Skin epidermis (tissue), 12 donors: ENCODE measurements at regions not wholly inside any gene's neighbourhood (a gene's known extent, or its start where the extent isn't known, plus 50 kb on each side); places are given as distances from the start of the nearest gene placed in this dataset.
"Not testable (repeated sequence)": the region's sequence is repeated elsewhere in the genome, so short reads cannot be mapped to it uniquely, and the experiment has no call there.

Source experiments
- H3K27ac ChIP-seq, 21 experiments: fragments of 200-600 bp; sonication (generic) in 11 of 21; one replicate each; pipeline ENCODE4 v1.5.0; 2020; ENCODE audit warnings: mild to moderate bottlenecking in 3 of 21, inconsistent platforms in 2 of 21, moderate library complexity in 2 of 21
- H3K4me3 ChIP-seq, 7 experiments: fragments of 200-600 bp; sonication (generic) in 2 of 7; one replicate each; pipeline ENCODE4 v1.5.0; 2020; ENCODE audit warnings: inconsistent platforms in 2 of 7, mild to moderate bottlenecking in 2 of 7, moderate library complexity in 1 of 7

DNA sequence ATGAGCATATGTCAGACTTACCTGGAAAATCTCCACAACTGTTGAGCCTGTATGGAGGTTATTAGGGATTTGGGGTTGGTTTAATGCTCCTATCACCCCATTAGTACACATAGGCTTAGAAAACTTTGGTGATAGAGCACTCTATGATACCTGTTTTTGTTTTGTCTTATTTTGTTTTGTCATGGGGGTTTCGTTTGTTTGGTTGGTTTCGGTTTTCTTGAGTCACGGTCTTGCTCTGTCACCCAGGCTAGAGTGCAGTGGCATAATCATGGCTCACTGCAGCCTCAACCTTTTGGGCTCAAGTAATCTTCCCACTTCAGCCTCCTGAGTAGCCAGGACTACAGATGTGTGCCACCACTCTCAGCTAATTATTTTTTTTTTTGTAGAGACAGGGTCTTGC lies 70.0 kb downstream of the MZT1 start:
- Histone ChIP-seq H3K4me3 (no peak overlapping the region), H3K27ac (no peak overlapping the region)

DNA sequence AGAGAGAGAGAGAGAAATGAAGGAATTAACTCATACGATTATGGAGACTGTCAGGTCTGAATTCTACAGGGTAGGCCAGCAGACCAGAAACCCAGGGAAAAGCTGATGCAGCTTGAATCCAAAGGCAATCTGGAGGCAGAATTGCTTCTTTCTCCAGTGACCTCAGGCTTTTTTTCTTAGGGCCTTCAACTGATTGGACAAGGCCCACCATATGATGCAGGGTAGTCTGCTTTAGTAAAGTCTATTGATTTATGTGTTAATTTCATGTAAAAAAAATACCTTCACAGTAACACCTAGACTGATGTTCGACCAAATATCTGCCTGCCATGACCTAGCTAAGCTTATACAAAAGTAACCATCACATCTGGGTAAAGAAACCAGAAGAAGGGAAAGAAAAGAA lies 71.1 kb downstream of the MZT1 start:
- no peak overlapping the region for H3K27ac ChIP-seq
- no peak overlapping the region for H3K4me3 ChIP-seq

GRCh38 chr13:72653506-72653905 lies 73.9 kb downstream of the MZT1 start:
- Histone ChIP-seq H3K27ac (no peak overlapping the region), H3K4me3 (no peak overlapping the region)

- H3K27ac ChIP-seq, result no peak overlapping the region
- H3K4me3 ChIP-seq, result no peak overlapping the region
These were observed 74.7 kb downstream of the MZT1 start for GRCh38 chr13:72652681-72653080.

GRCh38 chr13:72651144-72651543 lies 76.3 kb downstream of the MZT1 start:
- no peak overlapping the region for H3K27ac ChIP-seq

DNA sequence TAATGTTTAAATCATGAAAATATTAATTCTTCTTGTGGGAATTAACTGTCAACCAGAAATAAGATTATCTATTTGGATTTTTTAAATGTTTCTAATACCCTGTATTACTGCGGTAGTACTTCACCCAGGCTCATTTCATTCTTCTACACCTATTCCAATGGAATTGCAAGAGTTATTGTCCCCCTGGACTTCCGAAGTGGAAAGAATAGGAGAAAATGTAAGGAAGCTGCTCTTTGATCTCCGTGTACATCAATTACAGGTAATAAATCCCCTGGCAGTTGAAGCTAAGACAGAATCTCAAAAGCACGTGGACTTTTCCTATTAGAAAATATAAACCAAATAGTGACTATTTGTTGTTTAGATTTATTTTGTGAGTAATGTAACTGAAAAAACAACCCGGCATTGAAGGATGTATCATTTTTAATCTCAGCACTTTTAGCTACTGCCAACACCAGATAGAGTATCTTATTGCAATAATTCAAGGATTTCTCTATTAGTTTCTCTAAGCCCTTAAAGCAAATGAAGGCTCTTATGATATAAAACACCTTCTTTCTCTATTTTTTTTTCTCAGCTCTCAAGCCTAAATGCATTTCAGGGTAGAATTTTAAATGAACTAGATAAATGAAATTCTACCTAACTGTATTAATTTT lies 77.3 kb downstream of the MZT1 start:
- Histone ChIP-seq H3K27ac (no peak overlapping the region), H3K4me3 (no peak overlapping the region)

More at GRCh38 chr13:72651144-72651543, 76.3 kb downstream of the MZT1 start:
- no peak overlapping the region for H3K4me3 ChIP-seq

DNA sequence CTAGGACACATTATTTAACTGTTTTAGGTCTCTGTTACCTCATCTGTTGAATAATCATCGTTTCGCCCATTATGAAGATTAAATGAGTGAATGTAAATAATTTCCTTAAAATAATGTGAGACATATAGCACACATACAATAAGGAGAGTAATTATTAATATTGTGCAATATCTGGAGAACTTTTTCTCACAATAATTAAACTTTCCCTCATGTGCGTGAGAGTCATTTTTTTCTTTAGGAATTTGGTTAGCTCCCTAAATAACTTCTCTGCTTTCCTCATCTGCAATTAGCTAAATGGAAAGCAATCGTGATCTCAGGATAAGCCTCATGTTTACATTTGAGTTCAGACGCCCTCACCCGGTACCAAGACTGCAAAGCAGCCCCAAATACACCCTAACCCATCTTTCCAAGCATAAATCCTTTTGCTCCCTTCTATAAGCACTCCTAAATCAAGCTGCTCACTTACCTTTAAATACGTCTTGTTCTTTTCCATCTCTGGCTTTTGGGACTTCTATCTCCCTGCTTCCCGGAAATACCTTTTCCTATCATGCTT lies 78.8 kb downstream of the MZT1 start:
- no peak overlapping the region for H3K4me3 ChIP-seq
- no peak overlapping the region for H3K27ac ChIP-seq

DNA sequence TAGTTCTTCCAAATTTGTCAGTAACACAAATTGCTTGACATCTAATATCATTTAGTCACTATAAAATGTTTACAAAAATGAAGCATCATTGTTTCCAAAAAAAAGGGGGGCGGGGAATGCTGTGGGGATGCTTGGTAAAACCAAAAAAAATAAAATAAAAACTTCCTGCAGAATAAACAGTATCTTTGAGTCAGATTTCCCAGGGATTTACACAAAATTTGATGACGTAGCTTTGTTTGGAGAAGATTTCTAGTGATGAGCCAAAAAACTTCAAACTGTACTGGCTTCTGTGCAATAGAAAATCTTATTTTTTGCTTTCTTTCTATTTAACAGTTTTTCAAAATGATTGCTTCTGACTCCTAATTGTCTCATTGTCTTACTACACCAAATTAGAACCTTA lies 80.0 kb downstream of the MZT1 start:
- Histone ChIP-seq H3K4me3 (no peak overlapping the region), H3K27ac (no peak overlapping the region)

DNA sequence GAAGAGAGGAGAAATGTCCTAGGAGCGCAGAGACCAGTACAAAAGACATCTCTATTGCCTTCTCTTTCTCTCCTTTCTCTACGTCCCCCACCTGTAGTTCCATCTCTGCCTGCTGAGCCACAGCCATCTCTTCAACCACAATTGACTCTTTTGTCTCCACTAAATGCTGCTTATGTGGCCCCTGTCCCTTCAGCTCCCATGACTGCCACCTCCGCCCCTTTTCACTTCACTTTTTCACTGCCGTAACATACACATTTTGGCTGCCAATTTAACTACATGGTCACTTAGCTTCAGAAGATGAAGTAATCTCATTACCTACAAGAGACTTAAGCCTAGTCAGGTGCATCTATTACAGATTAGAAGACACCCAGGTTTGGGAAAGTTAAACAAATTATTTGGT lies 81.9 kb downstream of the MZT1 start:
- Histone ChIP-seq H3K27ac (no peak overlapping the region), H3K4me3 (no peak overlapping the region)

GRCh38 chr13:72643311-72643989 lies 84.0 kb downstream of the MZT1 start:
- Histone ChIP-seq H3K27ac (no peak overlapping the region), H3K4me3 (no peak overlapping the region)

- H3K27ac ChIP-seq, result no peak overlapping the region
- no peak overlapping the region for H3K4me3 ChIP-seq
These were observed 88.1 kb downstream of the MZT1 start for GRCh38 chr13:72639377-72639776.

DNA sequence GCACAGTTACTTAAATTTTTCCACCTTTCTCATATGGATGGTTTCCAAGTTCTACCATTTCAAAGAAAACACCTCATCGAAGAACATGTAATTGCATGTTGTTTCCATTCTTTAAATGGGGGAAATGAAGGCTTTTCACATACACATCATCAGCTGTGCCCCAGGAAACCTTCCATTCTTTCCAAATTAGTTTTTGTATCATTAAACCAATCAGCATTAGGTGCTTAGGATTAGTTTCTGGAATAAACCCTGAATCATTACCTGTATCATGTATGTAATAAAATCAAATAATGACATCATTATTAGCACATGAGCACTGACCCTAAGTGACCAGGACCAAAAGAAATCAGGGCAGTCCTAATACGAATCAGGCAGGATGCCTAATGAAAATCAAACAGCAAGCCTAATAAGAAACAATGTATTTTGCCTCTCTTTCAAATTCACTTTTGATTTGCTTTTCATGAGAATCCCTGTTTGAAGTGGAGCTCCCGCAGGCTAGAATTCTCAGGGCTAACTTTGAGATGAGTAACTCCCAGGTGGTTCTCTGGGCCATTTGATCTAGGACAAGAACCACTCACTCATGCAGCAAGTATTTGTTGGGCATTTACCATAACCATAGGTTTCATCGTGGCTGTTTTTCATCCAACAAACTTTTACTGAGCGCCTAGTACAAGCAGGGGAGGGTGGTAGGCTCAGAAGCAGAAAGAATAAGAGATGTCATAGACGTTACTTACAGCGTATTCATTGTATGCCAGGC lies 89.2 kb downstream of the MZT1 start:
- Histone ChIP-seq H3K27ac (no peak overlapping the region), H3K4me3 (no peak overlapping the region)

DNA sequence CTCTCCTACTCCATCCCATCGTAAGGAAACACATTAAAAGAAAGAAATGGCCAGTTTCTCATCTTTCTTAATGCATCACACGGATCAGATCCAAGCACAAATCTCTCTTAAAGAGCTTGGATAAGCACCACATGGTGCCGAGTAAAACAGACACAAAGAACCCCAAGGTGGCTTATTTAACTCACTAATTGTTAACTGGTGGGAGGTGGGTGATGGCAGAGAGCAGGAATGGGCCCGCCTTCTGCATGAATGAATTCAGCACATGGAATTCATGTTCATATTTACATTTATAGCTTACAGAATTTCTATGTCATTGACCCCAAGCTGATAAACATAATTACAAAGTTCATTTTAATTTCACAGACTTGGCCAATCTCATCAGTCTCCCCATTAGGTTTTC lies 89.9 kb downstream of the MZT1 start:
- H3K27ac ChIP-seq, result no peak overlapping the region

GRCh38 chr13:72634859-72635258 lies 92.6 kb downstream of the MZT1 start:
- Histone ChIP-seq H3K27ac (no peak overlapping the region), H3K4me3 (no peak overlapping the region)

More for the DNA sequence above, 89.9 kb downstream of the MZT1 start:
- H3K4me3 ChIP-seq, result no peak overlapping the region

GRCh38 chr13:72622546-72622945 lies 104.9 kb downstream of the MZT1 start:
- no peak overlapping the region for H3K27ac ChIP-seq
- H3K4me3 ChIP-seq, result no peak overlapping the region

- Histone ChIP-seq H3K4me3 (no peak overlapping the region), H3K27ac (no peak overlapping the region)
These were observed 106.6 kb downstream of the MZT1 start for GRCh38 chr13:72620874-72621273.

DNA sequence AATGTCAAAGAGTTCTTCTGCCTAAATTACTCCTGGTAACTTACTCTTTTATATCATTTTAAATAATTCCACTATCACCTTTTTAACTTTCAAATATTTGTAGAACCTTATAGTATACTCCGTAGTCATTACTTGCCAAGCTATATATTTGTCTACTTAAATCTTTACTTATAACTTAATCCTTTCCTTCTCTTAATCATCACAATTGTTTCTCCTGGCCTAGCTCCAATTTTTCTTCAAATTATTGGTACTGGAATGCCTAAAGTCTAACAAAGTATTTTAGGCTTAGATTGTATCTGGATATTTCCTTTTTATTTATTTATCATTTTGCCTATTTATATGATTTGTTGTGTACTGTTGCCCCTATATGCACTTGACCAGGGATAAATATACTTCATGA lies 109.5 kb downstream of the MZT1 start:
- Histone ChIP-seq H3K27ac (no peak overlapping the region), H3K4me3 (no peak overlapping the region)

DNA sequence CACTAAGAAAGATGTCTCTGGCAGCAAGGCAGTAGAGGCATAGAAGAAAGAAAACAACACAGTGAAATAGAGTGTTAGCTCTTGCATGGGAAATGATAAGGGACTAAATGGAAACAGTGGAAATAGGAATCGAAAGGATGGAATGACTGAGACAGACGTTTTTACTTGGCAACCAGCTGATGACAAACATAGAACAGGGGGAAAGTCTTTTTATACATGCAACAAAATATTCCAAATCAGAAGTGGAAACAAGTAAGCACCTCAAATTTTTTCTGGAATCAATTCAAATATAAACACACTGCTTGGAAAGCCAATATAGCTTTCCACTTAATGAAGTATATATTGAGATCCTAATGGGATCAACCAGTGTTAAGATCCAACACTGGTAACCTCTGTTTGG lies 110.2 kb downstream of the MZT1 start:
- no peak overlapping the region for H3K27ac ChIP-seq

DNA sequence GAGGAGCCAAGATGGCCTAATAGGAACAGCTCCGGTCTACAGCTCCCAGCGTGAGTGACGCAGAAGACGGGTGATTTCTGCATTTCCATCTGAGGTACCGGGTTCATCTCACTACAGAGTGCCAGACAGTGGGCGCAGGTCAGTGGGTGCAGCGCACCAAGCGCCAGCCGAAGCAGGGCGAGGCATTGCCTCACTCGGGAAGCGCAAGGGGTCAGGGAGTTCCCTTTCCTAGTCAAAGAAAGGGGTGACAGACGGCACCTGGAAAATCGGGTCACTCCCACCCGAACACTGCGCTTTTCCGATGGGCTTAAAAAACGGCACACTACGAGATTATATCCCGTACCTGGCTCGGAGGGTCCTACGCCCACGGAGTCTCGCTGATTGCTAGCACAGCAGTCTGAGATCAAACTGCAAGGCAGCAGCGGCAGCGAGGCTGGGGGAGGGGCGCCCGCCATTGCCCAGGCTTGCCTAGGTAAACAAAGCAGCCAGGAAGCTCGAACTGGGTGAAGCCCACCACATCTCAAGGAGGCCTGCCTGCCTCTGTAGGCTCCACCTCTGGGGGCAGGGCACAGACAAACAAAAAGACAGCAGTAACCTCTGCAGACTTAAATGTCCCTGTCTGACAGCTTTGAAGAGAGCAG lies 117.1 kb downstream of the MZT1 start:
- H3K27ac ChIP-seq, H3K4me3 ChIP-seq: not testable (repeated sequence)

More for the DNA sequence above, 110.2 kb downstream of the MZT1 start:
- H3K4me3 ChIP-seq, result no peak overlapping the region

- no peak overlapping the region for H3K27ac ChIP-seq
- no peak overlapping the region for H3K4me3 ChIP-seq
These were observed 128.2 kb downstream of the MZT1 start for GRCh38 chr13:72599178-72599743.
